GM18519 (cell line): ENCODE measurements at regions not wholly inside any gene's neighbourhood (a gene's known extent, or its start where the extent isn't known, plus 50 kb on each side); places are given as distances from the start of the nearest gene placed in this dataset.

ENCODE experiments used
- ATAC-seq: cut with Tn5 transposase; IDR thresholded peaks from one replicate; pipeline ENCODE4 v1.9.1; 2021; ENCODE audit warnings: mild to moderate bottlenecking, moderate library complexity; ENCODE audit not compliant: unreplicated experiment, low FRiP score

GRCh38 chr11:15576769-15577168 is 462.0 kb downstream of the INSC start:
- no peak for ATAC-seq

- ATAC-seq = no peak
Observed at GRCh38 chr11:15577519-15577918, 462.8 kb downstream of the INSC start.

DNA sequence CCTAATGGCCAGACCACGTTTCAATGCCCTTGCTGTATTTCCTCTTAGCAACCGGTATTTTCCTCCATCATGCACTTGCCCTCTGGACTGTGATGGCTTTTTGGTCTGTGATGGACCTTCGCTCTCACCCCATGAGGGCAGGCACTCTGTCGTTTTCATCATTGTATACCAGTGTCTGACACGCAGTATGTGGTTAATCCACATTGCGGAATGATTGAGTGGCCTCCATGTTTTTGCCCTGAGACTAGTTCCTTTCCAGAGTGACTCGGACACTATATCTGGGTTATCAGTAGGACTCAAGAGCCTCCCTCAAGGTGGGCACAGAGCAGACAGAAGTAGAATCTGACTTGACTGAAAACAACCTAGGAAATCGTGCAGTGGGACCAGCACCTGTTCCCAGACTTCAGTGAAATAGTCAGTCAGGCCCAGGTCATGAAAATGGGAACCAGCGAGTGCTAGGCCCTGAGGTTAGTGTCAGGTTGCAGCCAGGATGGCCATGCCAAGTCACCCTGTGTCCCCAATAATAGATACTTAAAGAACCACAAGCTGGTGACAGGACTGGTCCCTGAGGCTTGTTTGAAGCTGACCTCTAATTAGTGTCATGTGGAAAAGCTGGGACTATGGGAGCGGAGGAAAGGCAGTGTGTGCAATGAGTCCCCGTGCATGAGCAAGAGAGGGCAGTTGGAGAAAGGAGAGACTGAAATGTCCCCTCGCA is 464.7 kb downstream of the INSC start:
- no peak for ATAC-seq

GRCh38 chr11:15580056-15580774 is 465.5 kb downstream of the INSC start:
- no peak for ATAC-seq

DNA sequence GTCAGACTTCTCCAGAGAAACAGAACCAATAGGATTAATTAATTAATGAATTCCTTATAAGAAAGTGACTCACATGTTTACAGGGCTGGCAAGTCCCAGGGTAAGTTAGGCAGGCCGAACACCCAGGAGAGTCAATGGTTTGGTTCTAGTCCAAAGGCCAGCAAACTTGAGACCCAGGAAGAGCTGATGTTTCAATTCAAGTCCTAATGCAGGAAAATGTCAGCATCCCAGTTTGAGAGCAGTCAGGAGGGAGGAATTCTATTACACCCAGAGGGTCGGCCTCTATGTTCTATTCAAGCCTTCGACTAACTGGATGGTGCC is 466.0 kb downstream of the INSC start:
- no peak for ATAC-seq

GRCh38 chr11:15584158-15584557 is 469.4 kb downstream of the INSC start:
- no peak for ATAC-seq

GRCh38 chr11:15585602-15586331 is 471.0 kb downstream of the INSC start:
- ATAC-seq = no peak

- ATAC-seq = no peak
Observed at GRCh38 chr11:15586741-15587473, 472.2 kb downstream of the INSC start.

GRCh38 chr11:15589070-15589626 is 474.4 kb downstream of the INSC start:
- no peak for ATAC-seq

- no peak for ATAC-seq
Observed at GRCh38 chr11:15590132-15590531, 475.4 kb downstream of the INSC start.

DNA sequence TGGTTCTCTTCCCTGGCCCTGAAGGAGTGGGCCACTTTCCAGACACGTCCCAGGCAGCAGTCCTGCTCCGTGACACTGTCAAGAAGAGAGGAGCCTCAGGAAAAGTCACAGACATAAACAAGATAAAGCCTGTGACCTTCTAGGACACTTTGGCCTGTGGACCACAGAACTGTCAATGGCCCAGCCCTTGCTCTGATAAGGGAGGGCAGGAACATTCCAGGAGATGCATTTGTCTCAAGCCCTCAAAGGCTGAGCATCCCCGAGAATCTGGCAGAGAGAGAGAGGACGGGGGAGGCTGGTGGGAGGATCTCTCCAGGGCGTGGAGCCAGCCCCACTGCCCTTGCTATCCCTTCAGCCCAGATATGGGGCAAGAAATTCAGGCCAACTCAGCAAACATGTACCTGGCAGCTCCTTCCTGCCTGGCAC is 476.4 kb downstream of the INSC start:
- ATAC-seq = no peak

GRCh38 chr11:15594607-15595006 is 479.9 kb downstream of the INSC start:
- ATAC-seq = no peak

- no peak for ATAC-seq
Observed at GRCh38 chr11:15599376-15599775, 484.7 kb downstream of the INSC start.

DNA sequence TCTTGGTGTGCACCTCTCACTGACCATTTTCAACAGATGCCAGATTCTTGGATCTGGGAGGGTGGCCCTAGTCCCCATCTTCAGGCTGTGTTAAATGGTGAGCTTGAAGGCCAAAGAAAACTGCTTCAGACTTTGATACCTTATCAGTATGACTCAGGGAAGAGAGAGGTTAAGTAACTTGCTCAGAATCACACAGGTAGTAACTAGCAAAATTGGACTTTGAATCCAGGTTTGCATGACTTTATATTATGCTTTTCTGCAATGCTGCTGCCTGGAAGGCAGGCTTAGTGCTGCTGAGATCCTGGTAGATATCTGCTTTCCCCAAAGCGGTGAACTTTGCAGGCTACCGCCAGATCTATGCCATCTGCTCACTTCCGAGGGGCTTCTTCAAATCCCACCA is 487.3 kb downstream of the INSC start:
- no peak for ATAC-seq

GRCh38 chr11:15602785-15603567 is 488.3 kb downstream of the INSC start:
- ATAC-seq = no peak

DNA sequence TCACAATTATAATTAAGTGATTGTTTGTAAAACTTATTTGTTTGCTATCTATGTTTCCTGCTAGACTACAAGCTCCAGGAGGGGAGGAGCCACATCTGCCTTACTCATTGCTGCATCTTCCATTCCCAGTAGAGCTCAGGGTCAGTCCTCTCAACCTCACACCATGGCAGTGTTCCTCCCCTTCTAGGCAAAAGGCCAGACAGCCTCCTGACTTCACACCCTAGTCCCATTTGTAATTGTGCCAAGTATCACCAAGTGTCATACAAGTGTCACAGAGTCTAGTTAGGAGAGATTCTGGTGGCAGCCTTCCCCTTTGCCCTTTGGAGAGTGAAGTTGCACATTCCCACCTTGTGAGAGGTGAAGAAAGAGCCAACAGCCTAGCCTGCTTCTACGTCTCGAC is 490.4 kb downstream of the INSC start:
- ATAC-seq = no peak

- ATAC-seq = no peak
Observed at GRCh38 chr11:15607361-15608036, 492.8 kb downstream of the INSC start.

- no peak for ATAC-seq
Observed at GRCh38 chr11:15609445-15609844, 494.7 kb downstream of the INSC start.

- no peak for ATAC-seq
Observed at GRCh38 chr11:15610881-15611280, 496.2 kb downstream of the INSC start.
